HG03469 (cell line): ENCODE measurements at regions not wholly inside any gene's neighbourhood (a gene's known extent, or its start where the extent isn't known, plus 50 kb on each side); places are given as distances from the start of the nearest gene placed in this dataset.
"Not testable (repeated sequence)": the region's sequence is repeated elsewhere in the genome, so short reads cannot be mapped to it uniquely, and the experiment has no call there.

ENCODE experiments used
- ATAC-seq: cut with Tn5 transposase; IDR thresholded peaks from one replicate; pipeline ENCODE4 v1.9.1; 2021; ENCODE audit warnings: mild to moderate bottlenecking, moderate library complexity, moderate number of reproducible peaks; ENCODE audit not compliant: unreplicated experiment

- no peak for ATAC-seq
These were observed 255.8 kb upstream of the GK2 start for GRCh38 chr4:79663865-79664264.

DNA sequence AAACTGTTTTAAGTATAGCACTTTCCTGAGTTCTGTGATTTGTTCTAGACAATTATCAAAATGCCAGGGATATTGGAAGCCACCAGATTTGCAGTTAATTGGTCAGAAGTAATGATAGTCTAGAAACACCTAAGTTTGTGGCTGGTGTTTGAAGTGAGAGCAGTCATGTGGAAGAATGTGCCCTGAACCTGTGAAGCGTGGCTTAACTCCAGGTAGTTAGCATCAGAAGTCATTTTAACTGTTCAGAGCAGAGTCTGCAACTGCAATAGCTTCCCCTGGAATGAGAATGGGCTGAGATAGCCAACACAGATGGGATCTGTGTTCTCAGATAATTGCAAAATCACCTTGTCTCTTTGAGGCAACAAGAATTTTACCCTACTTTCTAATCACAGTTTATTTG is 255.1 kb upstream of the GK2 start:
- no peak for ATAC-seq

DNA sequence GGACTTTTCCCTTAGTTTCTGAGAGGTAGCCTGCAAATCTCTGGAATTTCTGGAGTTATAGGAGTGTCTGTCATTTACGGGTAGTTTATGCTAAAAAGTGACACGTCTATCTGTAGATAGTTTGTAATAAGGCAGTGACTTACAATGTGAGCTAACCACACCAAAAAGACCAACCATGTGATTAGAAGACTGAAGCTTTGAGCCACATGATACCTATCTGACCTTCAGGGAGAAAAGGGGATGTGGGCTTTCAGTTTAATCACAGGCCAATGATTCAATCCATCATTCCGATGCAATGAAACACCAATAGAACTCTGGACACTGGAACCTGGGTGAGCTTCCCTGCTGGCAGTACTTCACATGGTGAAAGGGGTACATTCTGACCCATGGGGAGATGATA is 254.6 kb upstream of the GK2 start:
- no peak for ATAC-seq

DNA sequence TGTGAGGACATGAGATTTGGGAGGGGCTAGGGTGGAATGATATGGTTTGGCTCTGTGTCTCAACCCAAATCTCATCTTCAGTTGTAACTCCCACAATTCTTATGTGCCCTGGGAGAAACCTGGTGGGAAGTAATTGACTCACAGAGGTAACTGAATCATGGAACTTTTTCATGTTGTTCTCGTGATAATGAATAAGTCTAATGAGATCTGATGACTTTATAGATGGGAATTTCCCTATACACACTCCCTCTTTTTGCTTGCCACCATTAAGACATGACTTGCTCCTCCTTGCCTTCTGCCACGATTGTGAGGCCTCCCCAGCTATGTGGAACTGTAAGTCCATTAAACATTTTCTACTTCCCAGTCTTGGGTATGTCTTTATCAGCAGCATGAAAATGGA is 253.2 kb upstream of the GK2 start:
- no peak for ATAC-seq

DNA sequence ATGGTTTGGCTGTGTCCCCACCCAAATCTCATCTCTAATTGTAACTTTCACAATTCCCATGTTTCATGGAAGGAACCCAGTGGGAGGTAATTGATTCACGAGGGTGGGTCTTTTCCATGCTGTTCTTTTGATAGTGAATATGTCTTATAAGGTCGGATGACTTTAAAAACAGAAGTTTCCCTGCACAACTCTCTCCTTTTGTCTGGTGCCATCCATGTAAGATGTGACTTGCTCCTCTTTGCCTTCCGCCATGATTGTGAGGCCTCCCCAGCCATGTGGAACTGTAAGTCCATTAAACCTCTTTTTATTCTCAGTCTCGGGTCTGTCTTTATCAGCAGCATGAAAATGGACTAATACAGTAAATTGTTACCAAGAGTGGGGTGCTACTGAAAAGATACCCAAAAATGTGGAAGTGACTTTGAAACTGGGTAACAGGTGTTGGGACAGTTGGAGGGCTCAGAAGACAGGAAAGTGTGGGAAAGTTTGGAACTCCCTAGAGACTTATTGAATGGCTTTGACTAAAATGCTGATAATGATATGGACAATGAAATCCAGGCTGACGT is 251.4 kb upstream of the GK2 start:
- not testable (repeated sequence) for ATAC-seq

DNA sequence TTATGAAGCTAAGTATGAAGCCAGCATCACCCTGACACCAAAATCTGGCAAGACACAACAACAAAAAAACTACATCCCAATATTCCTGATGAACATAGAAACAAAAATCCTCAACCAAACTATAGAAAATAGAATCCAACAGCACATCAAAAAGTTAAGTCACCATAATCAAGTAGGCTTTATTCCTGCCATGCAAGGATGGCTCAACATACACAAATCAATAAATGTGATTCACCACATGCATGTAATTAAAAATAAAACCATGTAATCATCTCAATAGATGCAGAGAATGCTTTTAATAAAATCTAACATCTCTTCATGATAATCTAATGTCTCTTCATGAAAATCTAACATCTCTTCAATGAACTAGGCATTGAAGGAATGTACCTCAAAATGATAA is 249.4 kb upstream of the GK2 start:
- ATAC-seq: no peak

- no peak for ATAC-seq
These were observed 245.8 kb upstream of the GK2 start for GRCh38 chr4:79653871-79654270.

DNA sequence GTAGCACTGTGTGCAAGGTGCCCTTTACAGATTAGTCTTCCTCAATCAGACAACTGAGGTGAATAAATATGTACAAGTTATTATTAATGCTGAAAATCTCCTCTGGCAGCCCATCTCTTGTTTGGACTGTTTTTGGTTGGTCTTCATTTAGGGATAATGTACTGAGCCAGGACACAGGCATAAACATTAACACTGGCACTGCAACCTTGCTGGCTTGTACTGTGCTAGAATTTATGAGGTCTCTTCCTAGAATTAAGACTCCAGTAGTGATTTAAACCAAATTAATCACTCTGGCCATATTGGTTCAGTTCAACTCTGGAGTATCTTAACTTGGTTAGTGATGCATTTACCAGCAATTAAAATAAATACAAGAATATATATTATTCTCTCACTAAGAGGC is 244.7 kb upstream of the GK2 start:
- no peak for ATAC-seq

DNA sequence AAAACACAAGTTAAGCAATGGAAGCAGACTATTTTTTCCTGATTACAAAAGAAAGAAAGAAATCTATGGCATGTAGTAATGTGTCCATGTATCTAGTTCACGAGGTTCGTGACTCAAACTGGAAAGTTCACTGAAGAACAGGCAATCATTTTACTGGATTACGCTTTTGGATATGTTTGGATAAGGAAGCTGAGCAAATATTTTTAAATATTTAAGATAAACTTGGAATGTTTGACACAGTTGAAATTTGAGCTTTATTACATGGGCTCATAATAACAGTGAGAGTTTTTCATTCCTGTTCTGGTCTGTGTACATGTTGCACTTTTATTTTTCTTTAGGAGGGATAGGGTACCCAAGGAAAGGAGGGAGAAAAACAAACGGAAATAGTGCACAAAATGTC is 244.2 kb upstream of the GK2 start:
- no peak for ATAC-seq

DNA sequence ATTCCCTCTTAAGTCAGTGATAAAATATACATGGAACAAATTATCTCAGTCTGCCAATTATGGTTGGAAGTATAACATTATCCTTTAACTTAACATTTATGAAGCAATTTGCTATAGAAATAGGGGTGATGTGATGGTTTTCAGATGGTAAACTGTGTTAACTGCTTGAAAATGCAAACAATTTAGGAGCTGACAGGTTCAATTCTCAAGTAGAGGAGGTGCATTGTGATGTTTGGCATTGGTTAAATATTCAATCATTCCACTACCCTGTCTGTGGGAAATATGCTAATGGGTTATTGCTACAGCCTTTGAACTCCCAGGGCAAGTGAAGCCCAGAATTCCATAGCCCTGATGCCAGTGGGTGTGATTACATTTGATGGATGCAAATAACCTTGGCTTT is 243.4 kb upstream of the GK2 start:
- ATAC-seq: no peak

DNA sequence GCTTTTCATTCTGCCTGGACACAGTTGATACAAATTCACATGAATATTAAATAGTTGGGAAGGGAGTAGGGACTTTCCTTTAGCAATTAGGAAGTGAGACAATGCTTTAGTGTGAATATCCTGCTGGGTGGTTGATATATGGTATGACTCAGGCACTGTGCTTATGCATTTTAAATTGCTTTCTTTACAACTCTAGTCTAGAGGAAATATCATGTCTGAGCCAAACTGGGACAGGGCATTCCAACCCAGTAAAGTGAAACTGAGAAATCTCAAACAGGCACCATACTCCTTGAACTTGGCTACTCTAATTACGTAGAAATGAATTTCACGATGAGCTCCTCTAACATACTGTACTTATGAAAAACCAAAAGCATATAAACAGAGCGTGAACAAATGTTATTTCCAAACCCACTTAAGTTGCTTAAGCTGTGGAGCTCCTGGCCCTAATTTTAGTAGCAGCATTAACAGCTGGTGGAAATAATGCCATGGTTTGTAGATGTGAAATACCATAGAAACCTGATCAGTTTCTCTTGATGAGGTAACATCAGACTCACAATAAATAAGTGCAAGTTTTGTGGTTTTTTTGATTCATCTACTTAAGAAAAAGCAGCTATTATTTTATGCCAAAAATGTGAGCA is 242.9 kb upstream of the GK2 start:
- ATAC-seq: no peak

- no peak for ATAC-seq
These were observed 242.2 kb upstream of the GK2 start for GRCh38 chr4:79650217-79650616.

- ATAC-seq: no peak
These were observed 237.9 kb upstream of the GK2 start for GRCh38 chr4:79645942-79646341.

DNA sequence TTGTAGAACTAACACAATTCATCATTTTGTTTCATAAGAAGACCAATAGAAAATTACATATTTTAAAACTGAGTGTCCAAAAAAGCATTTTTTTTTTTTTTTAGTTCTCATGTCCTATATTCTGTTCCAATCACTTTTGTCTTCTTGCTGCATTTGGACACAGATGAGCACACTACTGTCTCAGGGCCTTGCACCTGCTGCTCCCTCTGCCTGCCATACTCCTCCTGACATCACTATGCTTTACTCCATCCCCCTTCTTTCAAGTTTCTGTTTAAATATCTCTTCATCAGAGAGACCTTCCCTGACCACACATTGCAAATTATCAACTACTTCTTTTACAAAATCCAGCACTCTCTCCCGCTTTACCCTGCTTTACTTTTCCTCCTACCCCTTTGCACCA is 230.7 kb upstream of the GK2 start:
- no peak for ATAC-seq

GRCh38 chr4:79636991-79637390 is 229.0 kb upstream of the GK2 start:
- no peak for ATAC-seq

DNA sequence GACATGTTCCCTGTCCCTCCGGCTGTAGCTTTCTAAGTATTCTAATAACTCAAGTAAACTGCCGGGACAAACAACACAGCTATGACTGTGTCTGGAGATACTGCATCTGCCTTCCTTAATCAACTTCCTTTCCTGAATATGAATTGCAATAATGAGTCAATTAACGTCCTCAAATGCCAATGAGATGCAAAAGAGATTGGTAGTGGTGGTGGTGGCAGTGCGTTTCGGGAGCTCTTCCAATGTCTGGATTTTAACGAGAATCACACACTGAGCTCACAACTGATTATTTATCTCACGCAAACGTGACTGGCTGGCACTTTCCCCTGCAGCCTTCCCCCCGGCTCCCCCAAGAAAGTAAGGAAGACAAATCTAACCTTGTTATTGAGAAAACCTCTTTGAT is 226.1 kb upstream of the GK2 start:
- ATAC-seq: no peak

- ATAC-seq: no peak
These were observed 224.1 kb upstream of the GK2 start for GRCh38 chr4:79632114-79632513.

DNA sequence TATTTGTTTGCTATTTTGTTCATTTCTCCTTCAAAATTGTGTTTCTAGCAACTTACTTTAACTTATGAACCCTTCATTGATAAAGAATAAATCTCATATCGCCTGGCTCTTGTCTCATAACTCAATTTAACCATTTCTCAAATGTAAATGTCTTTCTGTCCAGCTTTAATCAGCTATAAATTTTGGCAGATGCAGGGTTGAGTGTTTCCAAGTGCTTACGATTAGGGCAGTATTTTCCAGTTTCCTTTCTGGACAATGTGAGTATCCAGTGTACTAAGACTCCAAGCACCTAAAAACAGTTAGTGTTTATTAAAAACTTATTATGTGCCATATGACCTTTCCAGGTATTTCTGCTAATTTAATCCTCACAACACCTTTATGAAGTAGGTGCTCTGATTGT is 218.6 kb upstream of the GK2 start:
- no peak for ATAC-seq

DNA sequence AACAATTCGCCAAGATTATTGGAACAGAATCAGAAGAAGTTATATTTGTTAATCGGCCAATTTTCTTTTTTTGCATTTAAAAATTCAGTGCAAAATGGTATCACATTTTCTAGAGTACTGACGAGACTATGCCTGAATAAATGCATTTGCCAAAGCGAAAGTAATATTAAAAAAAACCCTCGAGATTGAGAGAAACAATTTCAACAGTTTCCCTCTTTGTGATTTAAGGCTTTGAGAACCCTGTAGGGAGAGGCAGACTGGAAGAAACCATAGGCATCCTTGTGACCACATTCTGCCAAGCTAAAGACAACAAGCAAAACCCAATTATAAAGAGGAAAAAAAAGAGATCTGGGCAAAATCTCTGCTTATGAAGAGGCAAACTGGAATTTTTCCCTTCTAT is 218.1 kb upstream of the GK2 start:
- ATAC-seq: no peak

- ATAC-seq: no peak
These were observed 217.3 kb upstream of the GK2 start for GRCh38 chr4:79625361-79625760.

DNA sequence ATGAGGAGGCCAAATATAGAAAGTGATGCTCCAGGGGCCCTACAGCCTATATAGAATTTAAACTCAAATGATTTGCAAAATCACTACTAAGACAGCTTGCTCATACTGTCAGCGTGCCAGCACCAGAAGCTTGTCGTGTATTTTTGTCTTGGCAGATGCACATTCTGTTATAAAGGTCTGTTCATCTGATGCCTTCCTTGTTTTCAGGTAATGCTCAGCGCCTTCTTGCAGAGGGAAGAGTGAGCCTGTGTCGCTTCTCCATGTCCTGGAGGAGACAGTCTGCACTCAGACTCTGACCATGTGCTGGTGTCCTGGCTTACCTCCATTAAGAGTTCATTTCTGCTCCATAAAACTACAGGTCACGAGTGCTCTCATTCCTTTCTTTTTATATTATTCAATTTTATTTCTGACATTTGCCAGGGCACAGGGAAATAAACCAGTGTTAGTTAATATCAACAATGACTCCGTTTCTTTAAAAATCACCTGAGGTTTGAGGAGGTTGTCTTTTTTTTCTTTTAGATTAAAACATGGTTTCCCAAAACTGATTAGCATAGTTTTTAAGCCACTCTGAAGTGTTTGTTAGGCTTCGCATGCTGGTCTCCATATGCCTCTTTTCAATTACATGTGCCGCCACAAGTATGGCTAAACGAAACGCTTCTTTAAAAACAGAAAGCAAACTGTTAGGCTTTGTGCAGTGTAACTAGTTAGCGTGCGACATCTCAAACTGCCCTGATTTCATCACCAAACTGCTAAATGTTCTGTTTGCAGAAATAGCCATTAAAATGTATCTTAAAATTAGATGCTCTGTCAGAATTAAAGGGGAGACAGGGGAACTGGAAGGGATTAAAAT is 215.2 kb upstream of the GK2 start:
- ATAC-seq: no peak

DNA sequence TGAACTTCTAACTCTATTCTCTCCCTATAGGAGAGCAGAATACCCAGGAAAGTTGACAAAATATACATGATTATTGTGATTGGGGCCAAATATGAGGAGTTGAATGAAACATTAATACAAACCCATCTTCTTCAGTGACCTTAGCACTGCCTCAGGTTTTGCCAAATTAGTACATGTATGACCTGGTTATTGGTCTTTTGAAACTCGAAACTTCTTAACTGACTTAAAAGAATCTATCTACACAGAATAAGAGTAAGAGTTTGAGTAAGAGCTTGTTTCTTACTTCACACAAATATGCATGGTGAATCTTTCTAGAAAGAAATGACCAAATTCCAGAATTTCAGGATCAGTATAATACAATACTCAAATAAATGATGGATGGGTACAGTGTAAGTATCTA is 213.0 kb upstream of the GK2 start:
- ATAC-seq: no peak
